Fibroblast of lung (primary cell): ENCODE measurements at regions not wholly inside any gene's neighbourhood (a gene's known extent, or its start where the extent isn't known, plus 50 kb on each side); places are given as distances from the start of the nearest gene placed in this dataset.

Experiments
- DNase-seq, 2 donors: peaks; one replicate each; pipeline versions ENCODE4 v3.0.0 to v3.0.0-alpha.2; 2010; ENCODE audit warnings: low read depth in 2 of 2
- H2AFZ ChIP-seq: 2 replicates; pipeline ENCODE4 v1.5.1; 2012; ENCODE audit warnings: low read length, control low read depth, inconsistent platforms
- H3K27ac ChIP-seq: 2 replicates; pipeline ENCODE4 v1.5.1; 2011; ENCODE audit warnings: low read length, control low read depth; ENCODE audit not compliant: insufficient read depth
- H3K27me3 ChIP-seq: 2 replicates; pipeline ENCODE4 v1.5.1; 2011; ENCODE audit warnings: mild to moderate bottlenecking, low read length; ENCODE audit not compliant: control insufficient read depth, insufficient read depth
- H3K36me3 ChIP-seq: 2 replicates; pipeline ENCODE4 v1.5.1; 2011; ENCODE audit warnings: low read length; ENCODE audit not compliant: control insufficient read depth, insufficient read depth
- H3K4me1 ChIP-seq: 2 replicates; pipeline ENCODE4 v1.5.1; 2011; ENCODE audit warnings: low read length; ENCODE audit not compliant: control insufficient read depth, insufficient read depth; ENCODE audit errors: extremely low read depth
- H3K4me2 ChIP-seq: 2 replicates; pipeline ENCODE4 v1.5.1; 2011; ENCODE audit warnings: low read length, control low read depth; ENCODE audit not compliant: insufficient read depth; ENCODE audit errors: extremely low read depth
- H3K4me3 ChIP-seq, 4 experiments: fragments of 200-600 bp in 1 of 4; sonication (generic) in 1 of 4; replicated peaks in 1 of 4; 2 replicates each; pipeline ENCODE4 v1.5.1; 2011 to 2016; ENCODE audit warnings: low read length in 4 of 4, low read depth in 3 of 4, mild to moderate bottlenecking in 3 of 4, control low read depth in 2 of 4, inconsistent platforms in 1 of 4, mixed read lengths in 1 of 4; ENCODE audit not compliant: insufficient read depth in 1 of 4; ENCODE audit errors: control extremely low read depth in 1 of 4
- H3K79me2 ChIP-seq: 2 replicates; pipeline ENCODE4 v1.5.1; 2012; ENCODE audit warnings: mild to moderate bottlenecking, low read length, inconsistent platforms; ENCODE audit not compliant: control insufficient read depth, insufficient read depth
- H3K9ac ChIP-seq: 2 replicates; pipeline ENCODE4 v1.5.1; 2011; ENCODE audit warnings: mild to moderate bottlenecking, low read length, control low read depth; ENCODE audit not compliant: insufficient read depth
- H3K9me3 ChIP-seq: 2 replicates; pipeline ENCODE4 v1.5.1; 2012; ENCODE audit warnings: low read depth, low read length; ENCODE audit not compliant: control insufficient read depth, insufficient read depth
- H4K20me1 ChIP-seq: 2 replicates; pipeline ENCODE4 v1.5.1; 2011; ENCODE audit warnings: low read length; ENCODE audit not compliant: control insufficient read depth, insufficient read depth; ENCODE audit errors: extremely low read depth
- CTCF ChIP-seq, 2 donors: IDR thresholded peaks in 1 of 2; conservative IDR thresholded peaks in 1 of 2; 1 replicate in 1 of 2; 2 replicates in 1 of 2; pipeline ENCODE4 v1.5.1; 2011 to 2012; ENCODE audit warnings: low read length in 2 of 2, control low read depth in 1 of 2, inconsistent platforms in 1 of 2, low read depth in 1 of 2, mild to moderate bottlenecking in 1 of 2
- EZH2 ChIP-seq: IDR thresholded peaks from 2 replicates; pipeline ENCODE4 v1.5.1; 2012; ENCODE audit warnings: low read length, control low read depth, mild to moderate bottlenecking; ENCODE audit errors: missing control alignments

DNA sequence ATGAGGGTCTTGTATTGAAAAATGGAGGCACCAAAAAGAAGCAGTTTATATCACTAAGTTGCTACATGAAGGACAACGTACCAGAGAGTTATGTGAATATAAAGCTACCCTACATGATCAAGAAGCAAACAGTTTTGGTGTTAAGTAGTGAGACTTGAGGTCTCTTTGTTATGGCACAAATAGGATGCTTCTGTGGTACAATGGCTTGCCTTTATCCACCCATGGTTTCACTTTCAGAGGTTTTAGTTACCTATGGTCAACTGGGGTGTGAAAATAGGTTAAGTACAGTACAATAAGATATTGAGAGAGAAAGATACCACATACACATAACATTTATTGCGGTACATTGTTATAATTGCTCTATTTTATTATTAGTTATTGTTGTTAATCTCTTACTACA is 229.2 kb upstream of the SLIT2 start:
- Histone ChIP-seq H3K9me3 (no peaks in the 10 kb centered on the region), H3K27ac (no peak overlapping the region), H3K9ac (no peak overlapping the region), H3K27me3 (no peaks in the 10 kb centered on the region), H3K4me3 (no peak overlapping the region), H3K79me2 (no peaks in the 10 kb centered on the region), H3K36me3 (no peaks in the 10 kb centered on the region), H2AFZ (no peak overlapping the region), H4K20me1 (no peaks in the 10 kb centered on the region), H3K4me2 (no peak overlapping the region), H3K4me1 (no peaks in the 10 kb centered on the region)
- TF ChIP-seq CTCF (conservative IDR thresholded peaks at IDR 0.05 in 1 of 2, IDR thresholded peaks at IDR 0.05 in 1 of 2; ENCODE audit: low read depth in 1 of 2, low read length in 2 of 2): no peak
- no peak for DNase-seq

GRCh38 chr4:20020056-20020455 is 231.6 kb upstream of the SLIT2 start:
- no peaks in the 10 kb centered on the region for H4K20me1 ChIP-seq
- TF ChIP-seq EZH2 (no peak), CTCF (conservative IDR thresholded peaks at IDR 0.05 in 1 of 2, IDR thresholded peaks at IDR 0.05 in 1 of 2; ENCODE audit: low read depth in 1 of 2, low read length in 2 of 2) (no peak)
- H3K4me1 ChIP-seq: peaks cover 2% of the 10 kb centered on the region
- H3K9ac ChIP-seq: no peak overlapping the region
- H3K27me3 ChIP-seq: no peaks in the 10 kb centered on the region
- H3K27ac ChIP-seq: no peak overlapping the region
- DNase-seq: no peak
- no peaks in the 10 kb centered on the region for H3K79me2 ChIP-seq
- no peak overlapping the region for H3K4me2 ChIP-seq
- no peak overlapping the region for H2AFZ ChIP-seq
- no peak overlapping the region for H3K4me3 ChIP-seq
- no peaks in the 10 kb centered on the region for H3K36me3 ChIP-seq
- no peaks in the 10 kb centered on the region for H3K9me3 ChIP-seq

DNA sequence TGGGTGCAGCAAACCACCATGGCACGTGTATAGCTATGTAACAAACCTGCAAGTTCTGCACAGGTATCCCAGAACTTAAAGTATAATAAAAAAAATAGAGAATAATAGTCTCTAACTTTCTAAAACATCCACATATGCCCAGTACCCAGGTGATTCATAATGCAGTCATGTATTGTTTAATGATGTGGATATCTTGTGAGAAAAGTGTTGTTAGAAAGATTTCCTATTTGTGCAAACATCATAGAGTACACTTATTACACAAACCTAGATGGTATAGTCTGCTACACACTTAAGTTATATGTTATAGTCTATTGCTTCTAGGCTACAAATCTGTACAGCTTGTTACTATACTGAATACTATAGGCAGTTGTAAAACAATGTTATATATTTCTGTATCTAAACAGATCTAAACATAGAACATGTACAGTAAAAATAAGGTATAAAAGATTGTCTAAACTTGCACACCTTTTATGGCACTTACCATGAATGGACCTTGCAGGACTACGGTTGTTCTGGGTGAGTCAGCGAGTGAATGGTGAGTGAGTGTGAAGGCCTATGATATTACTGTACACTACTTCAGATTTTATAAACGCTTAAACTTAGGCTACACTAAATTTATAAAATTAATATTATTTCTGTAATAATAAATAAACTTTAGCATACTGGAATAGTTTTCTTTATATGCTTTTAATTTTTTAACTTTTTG is 232.2 kb upstream of the SLIT2 start:
- H3K4me3 ChIP-seq: no peak overlapping the region
- peak in 1 of 2 donors; percentile 68 for DNase-seq
- no peaks in the 10 kb centered on the region for H4K20me1 ChIP-seq
- H3K4me1 ChIP-seq: peaks cover 2% of the 10 kb centered on the region
- H3K4me2 ChIP-seq: no peak overlapping the region
- H3K9ac ChIP-seq: no peak overlapping the region
- H3K79me2 ChIP-seq: no peaks in the 10 kb centered on the region
- no peaks in the 10 kb centered on the region for H3K36me3 ChIP-seq
- H3K9me3 ChIP-seq: no peaks in the 10 kb centered on the region
- TF ChIP-seq CTCF (conservative IDR thresholded peaks at IDR 0.05 in 1 of 2, IDR thresholded peaks at IDR 0.05 in 1 of 2; ENCODE audit: low read depth in 1 of 2, low read length in 2 of 2) (no peak), EZH2 (no peak)
- H3K27me3 ChIP-seq: no peaks in the 10 kb centered on the region
- H2AFZ ChIP-seq: no peak overlapping the region
- H3K27ac ChIP-seq: no peak overlapping the region
